ENCODE measurements at regions not wholly inside any gene's neighbourhood (a gene's known extent, or its start where the extent isn't known, plus 50 kb on each side); places are given as distances from the start of the nearest gene placed in this dataset.

GRCh38 chr7:12103948-12104347 lies 107.1 kb upstream of the TMEM106B start:
- no peak for TF ChIP-seq CTCF (IDR thresholded peaks at IDR 0.05; ENCODE audit: poor library complexity, severe bottlenecking)
- TF ChIP-seq RAD21 (conservative IDR thresholded peaks at IDR 0.05), result no peak
- TF ChIP-seq EZH2 (IDR thresholded peaks at IDR 0.05; ENCODE audit: borderline replicate concordance, insufficient read depth, low read length, poor library complexity, severe bottlenecking), result no peak
- no peak for TF ChIP-seq REST (IDR thresholded peaks at IDR 0.05; ENCODE audit: borderline replicate concordance)
